IPS DF 6.9 (cell line): ENCODE measurements at regions not wholly inside any gene's neighbourhood (a gene's known extent, or its start where the extent isn't known, plus 50 kb on each side); places are given as distances from the start of the nearest gene placed in this dataset.

Experiments used
- DNase-seq: peaks from one replicate; pipeline ENCODE4 v3.0.0-alpha.2; 2013; ENCODE audit warnings: low read depth, low spot score
- H3K27ac ChIP-seq: one replicate; pipeline ENCODE4 v1.5.1; 2013; ENCODE audit warnings: low read length, control low read depth
- H3K27me3 ChIP-seq: 2 replicates; pipeline ENCODE4 v1.6.1; 2013; ENCODE audit warnings: mild to moderate bottlenecking, low read length; ENCODE audit not compliant: control insufficient read depth, insufficient read depth
- H3K36me3 ChIP-seq: 2 replicates; pipeline ENCODE4 v1.6.1; 2013; ENCODE audit warnings: low read length; ENCODE audit not compliant: control insufficient read depth, insufficient read depth
- H3K4me1 ChIP-seq: 2 replicates; pipeline ENCODE4 v1.6.1; 2013; ENCODE audit warnings: low read length; ENCODE audit not compliant: control insufficient read depth, insufficient read depth
- H3K4me3 ChIP-seq: 2 replicates; pipeline ENCODE4 v1.5.1; 2013; ENCODE audit warnings: mild to moderate bottlenecking, low read length
- H3K9me3 ChIP-seq: 2 replicates; pipeline ENCODE4 v1.6.1; 2013; ENCODE audit warnings: low read length, inconsistent platforms; ENCODE audit not compliant: control insufficient read depth, insufficient read depth
- WGBS: extraction: QIAGEN DNeasy Blood & Tissue Kit; methylation state at CpG from one replicate; pipeline ENCODE4 v1.1.7; 2013; ENCODE audit warnings: mixed read lengths, missing lambda C conversion rate; ENCODE audit not compliant: insufficient read length, insufficient coverage; 5-methylcytosine and 5-hydroxymethylcytosine counted together

DNA sequence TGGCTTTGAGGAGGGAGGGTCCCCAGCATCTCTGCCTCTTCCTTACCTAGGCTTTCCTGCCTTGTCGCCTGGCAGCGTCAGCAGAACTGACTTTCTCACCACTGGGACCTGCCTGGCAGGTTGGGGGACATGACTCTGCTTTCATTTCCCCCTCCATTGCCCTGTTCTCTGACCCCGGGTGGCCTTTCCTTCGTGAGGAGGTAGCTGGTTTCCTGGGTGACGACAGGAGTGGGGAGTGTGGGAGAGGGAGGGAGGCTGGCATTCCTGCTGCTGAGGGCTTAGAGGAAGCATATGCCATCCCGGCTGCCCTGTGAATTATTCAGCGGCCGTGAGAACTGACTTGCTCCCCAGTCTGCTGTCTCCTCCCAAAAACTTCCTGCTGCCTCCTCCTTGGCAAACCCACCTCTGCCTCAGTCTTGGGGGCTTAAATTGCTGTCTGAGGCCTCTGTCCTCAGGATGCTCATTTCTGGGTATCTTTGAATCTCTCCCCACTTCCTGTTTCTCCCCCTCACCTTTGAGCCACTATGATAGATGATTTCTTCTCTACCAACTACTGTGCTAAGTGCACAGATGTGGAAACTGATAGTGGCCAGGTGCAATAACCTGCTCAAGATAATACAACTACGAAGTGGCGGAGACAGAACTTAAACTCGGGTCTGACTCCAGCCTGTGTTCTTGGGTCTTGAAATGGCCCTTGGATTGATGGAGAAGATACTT, 182.0 kb upstream of the CSF3R start:
- no peaks in the 10 kb centered on the region for H3K9me3 ChIP-seq
- no CpG with 5 or more reads among the region's 11 CpGs for WGBS
- H3K27ac ChIP-seq = no peak overlapping the region
- DNase-seq = no peak
- no peaks in the 10 kb centered on the region for H3K27me3 ChIP-seq
- no peaks in the 10 kb centered on the region for H3K4me1 ChIP-seq
- H3K4me3 ChIP-seq = no peak overlapping the region
- H3K36me3 ChIP-seq = no peaks in the 10 kb centered on the region

DNA sequence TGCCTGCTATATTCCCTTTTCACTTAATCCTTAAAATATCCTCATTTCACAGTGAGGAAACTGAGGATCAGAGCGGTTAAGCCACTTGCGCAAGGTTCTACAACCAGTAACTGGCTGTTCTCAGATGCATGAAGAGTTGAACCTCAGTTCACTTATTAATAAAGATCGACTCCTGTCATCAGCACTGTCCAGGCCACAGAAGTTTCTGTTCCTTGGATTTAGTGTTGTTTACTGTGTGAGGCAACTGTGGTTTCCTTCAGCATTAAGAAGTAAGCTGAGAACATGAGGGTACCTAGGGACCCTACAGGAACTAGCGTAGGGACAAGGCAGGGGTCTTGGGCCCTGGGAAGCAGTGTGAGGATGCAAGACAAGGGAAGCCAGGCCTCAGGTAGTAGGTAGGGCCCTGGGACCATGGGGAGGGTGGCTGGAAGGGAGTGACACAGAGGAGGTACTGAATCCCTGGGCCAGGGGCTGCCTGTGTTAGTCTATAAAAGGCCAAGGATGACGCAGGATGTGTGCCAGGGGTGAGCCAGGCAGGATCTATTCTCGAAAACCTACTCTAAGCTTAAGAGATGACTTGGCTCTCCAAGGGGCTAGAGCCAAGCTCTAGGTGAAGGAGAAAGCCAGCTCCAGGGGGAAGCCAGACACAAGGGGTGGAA, 181.2 kb upstream of the CSF3R start:
- no CpG with 5 or more reads among the region's 6 CpGs for WGBS
- Histone ChIP-seq H3K36me3 (no peaks in the 10 kb centered on the region), H3K4me3 (no peak overlapping the region), H3K9me3 (no peaks in the 10 kb centered on the region), H3K4me1 (no peaks in the 10 kb centered on the region), H3K27me3 (no peaks in the 10 kb centered on the region), H3K27ac (no peak overlapping the region)
- DNase-seq = no peak

DNA sequence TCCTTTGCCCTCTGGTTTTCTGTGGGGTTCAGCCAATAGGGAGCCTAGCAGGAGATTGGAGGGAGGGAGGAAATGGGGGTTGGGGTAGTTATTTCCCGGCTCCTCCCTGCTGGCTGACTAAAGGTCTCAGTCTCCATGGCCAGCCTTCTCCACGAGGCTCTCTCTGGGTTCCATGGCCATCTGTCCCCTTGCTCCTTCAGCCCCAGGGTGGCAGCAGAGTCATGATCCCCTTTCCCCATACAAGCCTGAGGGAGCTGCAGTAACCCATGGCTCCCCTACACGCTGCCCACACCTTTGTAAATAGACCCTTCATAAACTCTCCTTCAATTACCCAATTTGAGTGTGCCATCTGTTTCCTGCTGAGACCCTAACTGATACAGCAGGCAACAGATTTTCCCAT, 176.1 kb upstream of the CSF3R start:
- H3K27ac ChIP-seq = no peak overlapping the region
- no peaks in the 10 kb centered on the region for H3K9me3 ChIP-seq
- H3K4me3 ChIP-seq = no peak overlapping the region
- WGBS = no CpG with 5 or more reads among the region's 3 CpGs
- H3K36me3 ChIP-seq = no peaks in the 10 kb centered on the region
- H3K4me1 ChIP-seq = no peaks in the 10 kb centered on the region
- DNase-seq = no peak
- H3K27me3 ChIP-seq = no peaks in the 10 kb centered on the region

DNA sequence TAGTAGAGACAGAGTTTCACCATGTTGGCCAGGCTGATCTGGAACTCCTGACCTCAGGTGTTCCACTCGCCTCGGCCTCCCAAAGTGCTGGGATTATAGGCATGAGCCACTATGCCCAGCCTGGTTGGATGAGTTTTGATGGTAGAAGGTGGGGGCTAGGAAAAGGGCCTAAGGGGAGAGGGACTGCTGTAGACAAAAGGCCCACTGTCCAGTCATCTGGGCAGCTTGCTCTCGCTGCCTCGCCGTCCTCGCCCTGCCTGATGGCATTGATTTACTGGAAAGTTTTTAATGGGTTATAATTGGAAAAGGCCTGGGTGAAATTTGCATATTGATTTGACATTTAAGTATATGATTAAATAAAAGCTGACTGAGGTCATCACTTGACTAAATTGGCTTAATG, 175.1 kb upstream of the CSF3R start:
- H3K27me3 ChIP-seq = no peaks in the 10 kb centered on the region
- DNase-seq = no peak
- WGBS = no CpG with 5 or more reads among the region's 6 CpGs
- H3K4me1 ChIP-seq = no peaks in the 10 kb centered on the region
- H3K36me3 ChIP-seq = no peaks in the 10 kb centered on the region
- no peak overlapping the region for H3K27ac ChIP-seq
- no peak overlapping the region for H3K4me3 ChIP-seq
- no peaks in the 10 kb centered on the region for H3K9me3 ChIP-seq

DNA sequence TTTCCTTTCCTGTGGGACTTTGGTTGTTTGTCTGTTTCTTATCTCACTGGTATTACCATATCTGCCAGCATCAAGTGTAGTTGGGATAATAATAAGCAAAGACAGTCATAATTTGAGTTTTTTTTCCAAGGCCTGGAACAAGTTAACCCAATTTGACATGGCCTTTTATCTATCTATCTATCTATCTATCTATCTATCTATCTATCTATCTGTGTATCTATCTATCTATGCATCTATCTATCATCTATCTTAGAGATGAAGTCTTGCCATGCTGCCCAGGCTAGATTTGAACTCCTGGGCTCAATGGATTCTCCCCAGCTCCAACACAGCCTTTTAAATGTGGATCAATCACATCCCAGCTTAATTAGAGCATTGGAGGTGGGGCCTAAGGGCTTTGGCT, 174.1 kb upstream of the CSF3R start:
- DNase-seq = no peak

DNA sequence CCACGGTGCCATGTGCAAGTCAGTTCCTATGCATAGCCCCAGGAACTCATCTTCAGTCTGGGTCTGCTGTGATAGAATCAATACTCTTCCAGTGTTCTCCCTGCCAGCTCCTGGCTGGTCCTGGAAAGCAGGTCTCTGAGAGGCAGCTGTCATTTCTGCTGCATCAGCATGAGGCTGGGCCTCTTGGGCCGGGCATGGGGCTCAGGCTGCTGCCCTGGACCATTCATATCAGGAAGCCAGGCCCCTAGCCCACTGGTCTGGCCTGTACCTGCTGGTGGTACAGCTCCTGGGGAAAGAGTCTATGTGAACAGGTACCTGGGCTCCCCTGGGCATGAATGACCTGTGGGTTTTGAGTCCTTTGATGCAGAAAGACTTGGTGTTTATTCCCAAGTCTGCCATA, 173.6 kb upstream of the CSF3R start:
- no peak for DNase-seq
- Histone ChIP-seq H3K27ac (no peak overlapping the region), H3K9me3 (no peaks in the 10 kb centered on the region), H3K36me3 (no peaks in the 10 kb centered on the region), H3K4me3 (no peak overlapping the region), H3K27me3 (no peaks in the 10 kb centered on the region), H3K4me1 (no peaks in the 10 kb centered on the region)
- no CpG with 5 or more reads among the region's 2 CpGs for WGBS

More for the DNA sequence above, 174.1 kb upstream of the CSF3R start:
- Histone ChIP-seq H3K4me3 (no peak overlapping the region), H3K4me1 (no peaks in the 10 kb centered on the region), H3K27me3 (no peaks in the 10 kb centered on the region), H3K36me3 (no peaks in the 10 kb centered on the region), H3K27ac (no peak overlapping the region), H3K9me3 (no peaks in the 10 kb centered on the region)

DNA sequence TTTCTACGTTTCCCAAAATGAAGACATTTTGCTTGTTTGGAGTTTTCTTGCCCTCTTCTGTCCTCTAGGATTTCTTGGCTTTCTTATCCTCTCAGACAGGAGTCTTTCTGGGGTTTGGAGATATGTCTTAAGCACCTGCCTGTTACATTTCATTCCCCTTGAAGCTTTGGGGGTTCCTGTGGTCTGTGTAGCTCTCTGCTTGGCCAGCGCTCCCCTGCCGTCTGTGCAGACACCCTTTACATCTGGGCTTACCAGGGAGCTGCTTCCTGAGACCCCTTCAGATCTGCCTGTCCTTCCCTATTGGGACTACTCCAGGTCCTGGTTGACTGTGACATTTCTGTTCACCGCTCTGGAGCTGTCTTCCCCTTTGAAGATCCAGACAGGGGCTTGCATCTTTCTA, 171.9 kb upstream of the CSF3R start:
- Histone ChIP-seq H3K4me1 (no peaks in the 10 kb centered on the region), H3K27me3 (no peaks in the 10 kb centered on the region), H3K36me3 (no peaks in the 10 kb centered on the region), H3K27ac (no peak overlapping the region), H3K4me3 (no peak overlapping the region), H3K9me3 (no peaks in the 10 kb centered on the region)
- WGBS = no CpG with 5 or more reads among the region's 4 CpGs
- no peak for DNase-seq

DNA sequence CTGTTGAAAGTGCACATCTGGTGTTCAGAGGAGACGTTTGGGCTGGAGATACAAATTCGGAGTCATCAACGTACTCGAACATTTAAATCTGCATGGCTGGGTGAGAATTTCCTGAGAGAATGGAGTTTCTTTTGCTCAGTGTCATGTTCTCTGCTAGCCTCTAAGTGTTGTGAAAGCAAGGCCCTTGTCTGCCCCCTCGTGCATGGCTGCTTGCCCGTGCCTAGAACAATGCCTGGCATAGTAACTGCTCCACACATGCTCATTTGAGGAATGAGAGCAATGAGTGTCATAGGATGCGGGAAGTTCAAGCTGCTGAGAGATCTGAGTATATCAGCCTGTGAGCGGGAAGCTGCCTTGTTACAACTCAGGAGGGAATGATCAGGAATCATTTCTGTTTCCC, 171.1 kb upstream of the CSF3R start:
- no peaks in the 10 kb centered on the region for H3K27me3 ChIP-seq
- WGBS = no CpG with 5 or more reads among the region's 8 CpGs
- no peaks in the 10 kb centered on the region for H3K4me1 ChIP-seq
- H3K27ac ChIP-seq = no peak overlapping the region
- no peaks in the 10 kb centered on the region for H3K9me3 ChIP-seq
- no peak overlapping the region for H3K4me3 ChIP-seq
- H3K36me3 ChIP-seq = no peaks in the 10 kb centered on the region
- no peak for DNase-seq

DNA sequence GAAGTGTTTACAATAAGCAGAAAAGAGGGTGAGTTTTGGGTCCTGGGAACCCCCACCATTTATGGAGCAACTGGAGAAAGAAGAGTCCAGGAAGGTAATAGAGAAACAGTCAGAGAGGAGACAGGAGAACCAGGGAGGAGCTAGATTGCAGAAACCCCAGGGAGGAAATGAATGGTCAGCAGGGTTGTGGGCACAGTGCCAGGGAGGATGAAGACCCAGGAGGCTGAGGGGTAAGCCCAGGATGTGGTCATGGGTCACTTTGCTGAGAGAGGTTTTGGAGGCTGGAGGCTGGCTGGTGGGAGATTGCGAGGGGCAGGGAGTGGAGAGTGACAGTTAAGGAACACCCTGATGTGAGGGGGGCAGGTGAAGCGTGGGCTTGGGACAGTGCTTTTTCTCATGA, 169.9 kb upstream of the CSF3R start:
- no peaks in the 10 kb centered on the region for H3K4me1 ChIP-seq
- DNase-seq = no peak

DNA sequence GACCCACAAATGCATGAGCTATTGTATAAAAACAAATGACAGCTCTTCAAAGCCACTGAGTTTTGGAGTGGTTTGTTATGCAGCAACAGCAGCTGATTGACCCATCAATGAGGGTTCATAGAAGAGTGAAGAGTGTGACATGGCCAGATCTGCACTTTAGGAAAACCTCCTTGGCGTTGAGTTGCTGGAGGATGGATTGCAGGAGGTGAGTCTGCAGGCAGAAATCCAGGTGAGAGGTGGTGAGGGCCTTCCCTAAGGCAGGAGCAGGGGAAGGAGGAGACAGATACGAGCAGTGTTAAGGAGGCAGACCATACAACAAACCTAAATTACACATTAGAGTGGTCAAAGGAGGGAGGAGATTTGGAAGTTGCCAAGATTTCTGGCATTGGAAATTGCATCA, 169.3 kb upstream of the CSF3R start:
- WGBS = no CpG with 5 or more reads among the region's 2 CpGs

More for the DNA sequence above, 169.9 kb upstream of the CSF3R start:
- H3K9me3 ChIP-seq = no peaks in the 10 kb centered on the region
- no peaks in the 10 kb centered on the region for H3K27me3 ChIP-seq
- WGBS = no CpG with 5 or more reads among the region's 2 CpGs
- no peaks in the 10 kb centered on the region for H3K36me3 ChIP-seq
- H3K4me3 ChIP-seq = no peak overlapping the region
- no peak overlapping the region for H3K27ac ChIP-seq

More for the DNA sequence above, 169.3 kb upstream of the CSF3R start:
- DNase-seq = no peak
- no peaks in the 10 kb centered on the region for H3K9me3 ChIP-seq
- H3K27ac ChIP-seq = no peak overlapping the region
- H3K36me3 ChIP-seq = no peaks in the 10 kb centered on the region
- H3K4me3 ChIP-seq = no peak overlapping the region
- H3K27me3 ChIP-seq = no peaks in the 10 kb centered on the region
- H3K4me1 ChIP-seq = no peaks in the 10 kb centered on the region
